ENCODE measurements at regions not wholly inside any gene's neighbourhood (a gene's known extent, or its start where the extent isn't known, plus 50 kb on each side); places are given as distances from the start of the nearest gene placed in this dataset.

GRCh38 chr11:106286881-106287504, 209.5 kb downstream of the AASDHPPT start:
- Histone ChIP-seq H3K9me3 (ENCODE audit: low read depth, low read length) (no peaks in the 10 kb centered on the region), H2AFZ (ENCODE audit: low read length) (peak overlapping the region; percentile 9), H3K4me1 (ENCODE audit: insufficient read depth, low read length) (no peaks in the 10 kb centered on the region), H3K36me3 (ENCODE audit: insufficient read depth, low read length) (no peaks in the 10 kb centered on the region), H4K20me1 (ENCODE audit: insufficient read depth, low read length) (no peaks in the 10 kb centered on the region), H3K4me3 (ENCODE audit: insufficient read depth, low read length) (no peak overlapping the region), H3K27me3 (ENCODE audit: insufficient read depth, low read length) (no peaks in the 10 kb centered on the region), H3K27ac (ENCODE audit: low read depth, low read length) (no peak overlapping the region), H3K79me2 (ENCODE audit: insufficient read depth, low read length) (no peaks in the 10 kb centered on the region), H3K4me2 (ENCODE audit: insufficient read depth, low read length) (no peak overlapping the region)
- TF ChIP-seq CTCF (IDR thresholded peaks at IDR 0.05; ENCODE audit: extremely low read depth, low read depth, low read length) = no peak
- DNase-seq (ENCODE audit: insufficient read length, low spot score, missing footprints) = no peak

- Histone ChIP-seq H3K4me2 (ENCODE audit: insufficient read depth, low read length) (no peak overlapping the region), H3K4me3 (ENCODE audit: insufficient read depth, low read length) (no peak overlapping the region), H4K20me1 (ENCODE audit: insufficient read depth, low read length) (no peaks in the 10 kb centered on the region), H3K27me3 (ENCODE audit: insufficient read depth, low read length) (no peaks in the 10 kb centered on the region), H3K36me3 (ENCODE audit: insufficient read depth, low read length) (no peaks in the 10 kb centered on the region), H3K4me1 (ENCODE audit: insufficient read depth, low read length) (no peaks in the 10 kb centered on the region), H3K27ac (ENCODE audit: low read depth, low read length) (no peak overlapping the region), H3K79me2 (ENCODE audit: insufficient read depth, low read length) (no peaks in the 10 kb centered on the region), H2AFZ (ENCODE audit: low read length) (no peak overlapping the region), H3K9me3 (ENCODE audit: low read depth, low read length) (no peaks in the 10 kb centered on the region)
- DNase-seq (ENCODE audit: insufficient read length, low spot score, missing footprints) = no peak
- no peak for TF ChIP-seq CTCF (IDR thresholded peaks at IDR 0.05; ENCODE audit: extremely low read depth, low read depth, low read length)
Observed at GRCh38 chr11:106288057-106288456, 210.6 kb downstream of the AASDHPPT start.

DNA sequence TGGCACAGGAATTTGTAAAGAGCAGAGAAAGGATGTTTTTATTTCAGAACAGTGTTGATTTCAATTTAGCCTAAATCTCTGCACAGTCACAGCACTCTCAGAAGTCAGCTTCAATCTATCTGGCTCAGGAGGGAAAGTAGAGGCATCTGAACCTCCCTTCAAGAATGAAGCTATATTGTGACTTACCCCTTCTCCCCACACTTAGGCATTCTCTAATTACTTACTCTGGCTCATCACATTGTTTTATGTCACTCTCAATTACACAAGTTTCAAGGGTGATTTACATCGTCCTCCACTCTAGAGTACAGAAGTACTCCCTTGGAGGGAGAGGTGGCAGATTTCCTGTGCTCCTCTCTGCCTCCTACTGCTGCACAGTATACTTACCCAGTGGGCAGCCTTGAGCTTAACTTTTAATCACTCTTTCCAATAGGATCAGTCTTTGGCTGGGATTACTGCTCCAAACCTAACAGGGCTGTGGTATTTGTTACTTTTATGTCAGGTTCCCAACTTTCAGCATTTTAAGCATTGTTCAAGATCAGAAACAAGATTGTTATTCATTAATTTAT, 211.4 kb downstream of the AASDHPPT start:
- H3K79me2 ChIP-seq (ENCODE audit: insufficient read depth, low read length) = no peaks in the 10 kb centered on the region
- H3K4me1 ChIP-seq (ENCODE audit: insufficient read depth, low read length) = no peaks in the 10 kb centered on the region
- no peak for TF ChIP-seq CTCF (IDR thresholded peaks at IDR 0.05; ENCODE audit: extremely low read depth, low read depth, low read length)
- no peak overlapping the region for H3K4me3 ChIP-seq (ENCODE audit: insufficient read depth, low read length)
- no peaks in the 10 kb centered on the region for H3K36me3 ChIP-seq (ENCODE audit: insufficient read depth, low read length)
- no peak overlapping the region for H2AFZ ChIP-seq (ENCODE audit: low read length)
- no peaks in the 10 kb centered on the region for H3K27me3 ChIP-seq (ENCODE audit: insufficient read depth, low read length)
- H4K20me1 ChIP-seq (ENCODE audit: insufficient read depth, low read length) = no peaks in the 10 kb centered on the region
- H3K9me3 ChIP-seq (ENCODE audit: low read depth, low read length) = no peaks in the 10 kb centered on the region
- no peak overlapping the region for H3K27ac ChIP-seq (ENCODE audit: low read depth, low read length)
- no peak overlapping the region for H3K4me2 ChIP-seq (ENCODE audit: insufficient read depth, low read length)
- DNase-seq (ENCODE audit: insufficient read length, low spot score, missing footprints) = no peak

DNA sequence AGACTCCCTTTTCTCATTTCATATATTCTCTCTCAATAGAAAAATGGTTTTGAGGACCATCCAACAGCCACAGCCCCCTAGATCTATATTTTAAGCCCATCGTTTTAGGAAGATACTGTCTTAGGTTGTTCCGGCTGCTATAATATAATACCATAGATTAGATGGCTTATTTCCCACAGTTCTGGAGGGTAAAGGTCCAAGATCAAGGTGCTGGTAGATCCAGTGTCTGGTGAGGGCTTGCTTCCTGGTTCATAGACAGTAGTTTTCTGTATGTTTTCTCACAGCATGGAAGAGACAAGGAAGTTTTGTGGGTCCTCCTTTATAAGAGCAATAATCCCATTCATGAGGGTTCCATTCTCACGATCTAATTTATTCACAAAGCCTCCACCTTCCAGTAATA, 215.1 kb downstream of the AASDHPPT start:
- Histone ChIP-seq H3K27ac (ENCODE audit: low read depth, low read length) (no peak overlapping the region), H3K27me3 (ENCODE audit: insufficient read depth, low read length) (no peaks in the 10 kb centered on the region), H3K9me3 (ENCODE audit: low read depth, low read length) (no peaks in the 10 kb centered on the region), H3K4me1 (ENCODE audit: insufficient read depth, low read length) (no peaks in the 10 kb centered on the region), H3K4me2 (ENCODE audit: insufficient read depth, low read length) (no peak overlapping the region), H3K4me3 (ENCODE audit: insufficient read depth, low read length) (no peak overlapping the region), H4K20me1 (ENCODE audit: insufficient read depth, low read length) (no peaks in the 10 kb centered on the region), H3K36me3 (ENCODE audit: insufficient read depth, low read length) (no peaks in the 10 kb centered on the region), H3K79me2 (ENCODE audit: insufficient read depth, low read length) (no peaks in the 10 kb centered on the region), H2AFZ (ENCODE audit: low read length) (no peak overlapping the region)
- TF ChIP-seq CTCF (IDR thresholded peaks at IDR 0.05; ENCODE audit: extremely low read depth, low read depth, low read length) = no peak
- no peak for DNase-seq (ENCODE audit: insufficient read length, low spot score, missing footprints)

All from osteoblast (primary cell).